ENCODE measurements at regions not wholly inside any gene's neighbourhood (a gene's known extent, or its start where the extent isn't known, plus 50 kb on each side); places are given as distances from the start of the nearest gene placed in this dataset.
"Not testable (repeated sequence)": the region's sequence is repeated elsewhere in the genome, so short reads cannot be mapped to it uniquely, and the experiment has no call there.

- no peak for DNase-seq
Observed at GRCh38 chr5:147084702-147085101, 150.1 kb upstream of the STK32A start.

- DNase-seq, result no peak
Observed at GRCh38 chr5:147085409-147085808, 149.4 kb upstream of the STK32A start.

- DNase-seq, result no peak
Observed at GRCh38 chr5:147092044-147092443, 142.8 kb upstream of the STK32A start.

- DNase-seq, result no peak
Observed at GRCh38 chr5:147093138-147093537, 141.7 kb upstream of the STK32A start.

GRCh38 chr5:147095740-147096139 is 139.1 kb upstream of the STK32A start:
- no peak for DNase-seq

- DNase-seq, result peak; percentile 91 to 96
Observed at GRCh38 chr5:147098233-147098790, 136.5 kb upstream of the STK32A start.

- peak; percentile 26 to 39 for DNase-seq
Observed at GRCh38 chr5:147101659-147102369, 133.0 kb upstream of the STK32A start.

GRCh38 chr5:147112899-147113298 is 121.9 kb upstream of the STK32A start:
- DNase-seq, result no peak

- no peak for DNase-seq
Observed at GRCh38 chr5:147113967-147114366, 120.9 kb upstream of the STK32A start.

- not testable (repeated sequence) for DNase-seq
Observed at GRCh38 chr5:147139759-147140158, 95.1 kb upstream of the STK32A start.

GRCh38 chr5:147140558-147140957 is 94.3 kb upstream of the STK32A start:
- peak; percentile 74 to 77 for DNase-seq

- DNase-seq, result not testable (repeated sequence)
Observed at GRCh38 chr5:147141580-147141979, 93.2 kb upstream of the STK32A start.

- no peak for DNase-seq
Observed at GRCh38 chr5:147143215-147143614, 91.6 kb upstream of the STK32A start.

GRCh38 chr5:147145328-147145727 is 89.5 kb upstream of the STK32A start:
- DNase-seq, result no peak

GRCh38 chr5:147148715-147149114 is 86.1 kb upstream of the STK32A start:
- DNase-seq, result no peak

- no peak for DNase-seq
Observed at GRCh38 chr5:147152086-147152485, 82.7 kb upstream of the STK32A start.

- DNase-seq, result no peak
Observed at GRCh38 chr5:147154809-147155208, 80.0 kb upstream of the STK32A start.

- no peak for DNase-seq
Observed at GRCh38 chr5:147156012-147156411, 78.8 kb upstream of the STK32A start.

GRCh38 chr5:147160902-147161700 is 73.7 kb upstream of the STK32A start:
- DNase-seq, result no peak

- DNase-seq, result no peak
Observed at GRCh38 chr5:147162740-147163139, 72.1 kb upstream of the STK32A start.

GRCh38 chr5:147167529-147167928 is 67.3 kb upstream of the STK32A start:
- no peak for DNase-seq

GRCh38 chr5:147168578-147169327 is 66.1 kb upstream of the STK32A start:
- no peak for DNase-seq

- no peak for DNase-seq
Observed at GRCh38 chr5:147169399-147169798, 65.4 kb upstream of the STK32A start.

All from SHP77 (cell line).